ENCODE measurements at regions not wholly inside any gene's neighbourhood (a gene's known extent, or its start where the extent isn't known, plus 50 kb on each side); places are given as distances from the start of the nearest gene placed in this dataset.

DNA sequence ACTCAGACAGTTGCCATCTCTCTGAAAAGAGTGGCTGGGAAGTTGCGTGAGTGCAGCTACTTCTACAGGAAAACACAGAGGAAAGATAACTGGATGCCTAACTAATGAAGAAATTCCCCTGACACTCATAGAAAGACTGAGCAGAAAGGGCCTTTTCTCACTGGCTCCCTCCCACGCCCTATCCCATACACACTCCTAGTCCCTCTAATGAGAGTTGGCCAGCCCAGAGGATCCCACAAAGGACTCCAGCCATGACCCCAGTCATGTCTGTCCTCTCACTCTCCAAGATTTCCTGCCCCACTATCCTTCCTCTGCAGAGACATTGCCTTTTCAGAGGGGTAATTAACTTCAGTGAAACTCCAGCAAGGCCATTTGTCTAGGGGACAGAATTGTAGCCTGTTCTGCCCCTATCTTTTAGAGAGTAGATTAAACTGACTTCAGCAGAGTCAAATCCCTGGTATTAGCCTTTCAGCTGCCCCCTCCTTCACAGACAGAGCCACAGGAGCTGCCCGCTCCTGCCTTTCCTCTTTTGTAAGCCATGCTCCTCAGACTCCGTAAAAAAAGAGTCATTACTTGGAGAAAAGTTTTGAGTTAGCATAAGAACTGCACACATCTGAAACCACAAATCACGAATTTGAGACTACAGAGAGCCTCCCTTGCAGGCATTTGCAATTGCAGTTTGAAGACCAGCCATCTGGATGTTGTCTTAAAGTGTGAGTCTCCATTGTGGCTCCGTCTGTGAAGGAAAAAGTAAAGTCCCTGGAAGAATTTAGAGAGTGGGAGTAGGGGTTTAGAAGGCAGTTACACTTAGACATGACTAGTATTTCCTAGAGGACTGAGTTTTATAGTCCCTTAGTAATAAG lies 129.1 kb upstream of the SEMA6D start:
- DNase-seq (no peak), ATAC-seq (no peak)
- Mint-ChIP-seq H3K9me3 (peaks cover 0 to 3% (median 0%) of the 10 kb centered on the region in 9 donors), H3K4me3 (no peak overlapping the region), H3K36me3 (no peaks in the 10 kb centered on the region), H3K4me1 (no peaks in the 10 kb centered on the region), H3K27ac (no peak overlapping the region), H3K27me3 (peaks cover 0 to 4% (median 0%) of the 10 kb centered on the region in 5 donors)
- POLR2A ChIA-PET, result no interaction called here

- Mint-ChIP-seq H3K9me3 (peaks cover 0 to 4% (median 0%) of the 10 kb centered on the region in 9 donors), H3K36me3 (no peaks in the 10 kb centered on the region), H3K27me3 (peaks cover 0 to 4% (median 0%) of the 10 kb centered on the region in 5 donors), H3K27ac (no peak overlapping the region), H3K4me1 (no peaks in the 10 kb centered on the region), H3K4me3 (no peak overlapping the region)
- POLR2A ChIA-PET, result no interaction called here
- ATAC-seq, result no peak
- DNase-seq, result no peak
Observed at GRCh38 chr15:47588958-47589357, 128.3 kb upstream of the SEMA6D start.

DNA sequence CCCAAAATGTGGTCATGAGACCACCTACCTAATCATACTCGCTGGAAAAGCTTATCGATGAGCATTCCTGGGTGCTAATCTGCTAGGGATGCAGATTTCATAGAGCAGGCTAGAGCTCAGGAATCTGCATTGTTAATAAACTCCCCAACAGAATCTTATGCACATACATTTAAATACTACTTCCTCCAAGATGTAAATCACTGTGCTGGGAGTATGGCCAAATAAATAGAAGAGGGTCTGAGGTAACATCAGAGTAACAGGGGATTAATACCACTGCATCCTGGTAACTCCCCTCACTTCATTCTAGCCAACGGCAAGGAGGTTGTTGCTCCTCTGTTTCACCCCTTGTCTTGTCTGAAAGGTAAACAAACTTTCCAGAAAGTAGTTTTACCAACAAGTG lies 118.3 kb upstream of the SEMA6D start:
- Mint-ChIP-seq H3K9me3 (peaks cover 0 to 17% (median 8%) of the 10 kb centered on the region in 9 donors), H3K27me3 (no peaks in the 10 kb centered on the region), H3K27ac (no peak overlapping the region), H3K4me3 (no peak overlapping the region), H3K4me1 (no peaks in the 10 kb centered on the region), H3K36me3 (no peaks in the 10 kb centered on the region)
- ATAC-seq, result no peak
- POLR2A ChIA-PET, result no interaction called here
- no peak for DNase-seq

DNA sequence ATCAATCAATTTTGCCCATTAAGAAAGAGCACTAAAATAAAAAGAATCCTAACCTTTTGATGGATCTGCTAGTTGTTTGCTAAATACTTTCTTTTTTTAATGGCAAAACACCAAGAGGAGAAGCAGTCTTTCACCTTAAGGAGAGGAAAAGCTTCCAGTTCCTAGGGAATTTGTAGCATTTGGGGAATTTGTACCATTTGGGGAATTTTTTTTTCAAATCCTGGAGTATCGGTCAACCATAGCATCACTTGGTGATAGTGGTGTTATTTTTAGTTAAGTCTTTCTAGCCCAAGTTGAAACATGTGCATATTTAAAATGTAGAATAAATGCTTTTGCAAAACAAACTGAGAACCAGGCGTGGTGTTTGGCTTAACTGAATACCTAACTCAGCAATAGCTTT lies 117.5 kb upstream of the SEMA6D start:
- no peak overlapping the region for H3K27ac Mint-ChIP-seq
- no peaks in the 10 kb centered on the region for H3K36me3 Mint-ChIP-seq
- no peak for DNase-seq
- no peak for ATAC-seq
- H3K4me3 Mint-ChIP-seq, result no peak overlapping the region
- no peaks in the 10 kb centered on the region for H3K27me3 Mint-ChIP-seq
- H3K4me1 Mint-ChIP-seq, result no peaks in the 10 kb centered on the region
- POLR2A ChIA-PET, result no interaction called here
- H3K9me3 Mint-ChIP-seq, result peaks cover 0 to 13% (median 4%) of the 10 kb centered on the region in 9 donors

- DNase-seq (no peak), ATAC-seq (no peak)
- Mint-ChIP-seq H3K27me3 (no peaks in the 10 kb centered on the region), H3K4me1 (no peaks in the 10 kb centered on the region), H3K4me3 (no peak overlapping the region), H3K27ac (no peak overlapping the region), H3K9me3 (peaks cover 0 to 3% (median 0%) of the 10 kb centered on the region in 9 donors), H3K36me3 (no peaks in the 10 kb centered on the region)
- POLR2A ChIA-PET, result no interaction called here
Observed at GRCh38 chr15:47602121-47602520, 115.2 kb upstream of the SEMA6D start.

DNA sequence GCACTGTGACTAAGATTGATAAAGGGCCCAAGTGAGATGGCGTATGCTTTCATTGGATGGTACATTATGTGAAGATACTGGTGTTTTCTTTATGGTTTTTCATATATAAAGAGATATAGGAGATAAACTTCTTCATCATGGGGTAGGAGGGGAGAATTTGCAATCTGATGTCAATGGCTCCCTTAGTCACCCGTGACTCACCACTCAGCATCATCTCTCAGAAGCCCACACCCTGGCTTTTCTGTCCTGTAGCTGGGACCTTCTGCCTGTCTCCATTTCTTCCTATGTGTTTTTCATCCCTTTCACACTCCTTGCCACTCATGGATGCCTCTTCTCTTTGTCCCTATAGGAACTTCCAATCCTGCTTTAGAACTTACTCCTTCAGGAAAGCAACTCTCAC lies 114.3 kb upstream of the SEMA6D start:
- Mint-ChIP-seq H3K4me1 (no peaks in the 10 kb centered on the region), H3K36me3 (no peaks in the 10 kb centered on the region), H3K9me3 (peaks cover 0 to 3% (median 0%) of the 10 kb centered on the region in 9 donors), H3K4me3 (no peak overlapping the region), H3K27ac (no peak overlapping the region), H3K27me3 (no peaks in the 10 kb centered on the region)
- POLR2A ChIA-PET, result no interaction called here
- ATAC-seq (no peak), DNase-seq (no peak)

DNA sequence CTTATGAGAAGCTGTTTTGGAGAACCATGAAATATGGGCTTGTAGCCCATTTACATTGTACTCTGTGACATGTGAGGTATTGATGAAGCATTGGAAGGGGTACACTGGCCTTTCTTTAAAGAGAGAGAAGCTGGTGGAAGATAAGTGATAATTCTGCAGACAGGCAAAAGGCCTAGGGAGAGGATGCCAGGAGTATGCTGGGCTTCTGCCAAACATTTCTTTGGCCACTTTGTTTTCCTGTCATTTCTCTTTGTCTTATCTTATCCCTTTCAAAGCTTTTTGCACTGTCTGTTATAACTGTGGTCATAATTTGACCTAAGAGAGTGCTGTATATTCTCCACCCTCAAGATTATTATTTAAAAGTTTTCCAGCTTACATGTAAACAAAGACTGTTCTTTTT lies 109.6 kb upstream of the SEMA6D start:
- H3K27ac Mint-ChIP-seq, result no peak overlapping the region
- POLR2A ChIA-PET, result no interaction called here
- H3K27me3 Mint-ChIP-seq, result peaks cover 0 to 12% (median 0%) of the 10 kb centered on the region in 5 donors
- no peaks in the 10 kb centered on the region for H3K4me1 Mint-ChIP-seq
- H3K9me3 Mint-ChIP-seq, result peaks cover 0 to 3% (median 0%) of the 10 kb centered on the region in 9 donors
- no peak overlapping the region for H3K4me3 Mint-ChIP-seq
- no peak for DNase-seq
- no peak for ATAC-seq
- H3K36me3 Mint-ChIP-seq, result no peaks in the 10 kb centered on the region

GRCh38 chr15:47609693-47610092 lies 107.6 kb upstream of the SEMA6D start:
- ATAC-seq (no peak), DNase-seq (no peak)
- Mint-ChIP-seq H3K9me3 (peaks cover 0 to 3% (median 0%) of the 10 kb centered on the region in 9 donors), H3K27ac (no peak overlapping the region), H3K4me1 (no peaks in the 10 kb centered on the region), H3K36me3 (no peaks in the 10 kb centered on the region), H3K27me3 (peaks cover 0 to 12% (median 2%) of the 10 kb centered on the region in 5 donors), H3K4me3 (no peak overlapping the region)
- POLR2A ChIA-PET, result no interaction called here

DNA sequence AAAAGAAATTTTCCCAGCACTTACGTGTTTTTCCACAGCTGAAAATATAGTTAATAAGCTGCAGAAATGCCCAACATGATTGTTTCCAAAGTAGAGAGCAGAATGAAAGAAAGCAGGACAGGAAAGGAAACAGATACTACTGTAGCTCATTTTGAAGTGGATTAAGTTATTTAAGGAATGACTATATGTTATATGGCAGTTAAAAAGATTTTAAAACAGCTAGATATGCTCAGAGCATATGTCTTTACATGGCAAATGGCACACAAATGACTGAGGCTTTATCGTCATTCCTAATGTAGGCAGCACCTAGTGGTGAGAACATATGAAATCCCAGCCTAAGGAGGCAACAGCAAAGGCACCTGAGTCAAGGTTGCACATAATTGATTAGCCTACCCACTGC lies 106.6 kb upstream of the SEMA6D start:
- H3K9me3 Mint-ChIP-seq, result peaks cover 0 to 2% (median 0%) of the 10 kb centered on the region in 9 donors
- POLR2A ChIA-PET, result no interaction called here
- DNase-seq (no peak), ATAC-seq (no peak)
- no peak overlapping the region for H3K4me3 Mint-ChIP-seq
- H3K4me1 Mint-ChIP-seq, result no peaks in the 10 kb centered on the region
- H3K27ac Mint-ChIP-seq, result no peak overlapping the region
- peaks cover 0 to 12% (median 2%) of the 10 kb centered on the region in 5 donors for H3K27me3 Mint-ChIP-seq
- no peaks in the 10 kb centered on the region for H3K36me3 Mint-ChIP-seq

DNA sequence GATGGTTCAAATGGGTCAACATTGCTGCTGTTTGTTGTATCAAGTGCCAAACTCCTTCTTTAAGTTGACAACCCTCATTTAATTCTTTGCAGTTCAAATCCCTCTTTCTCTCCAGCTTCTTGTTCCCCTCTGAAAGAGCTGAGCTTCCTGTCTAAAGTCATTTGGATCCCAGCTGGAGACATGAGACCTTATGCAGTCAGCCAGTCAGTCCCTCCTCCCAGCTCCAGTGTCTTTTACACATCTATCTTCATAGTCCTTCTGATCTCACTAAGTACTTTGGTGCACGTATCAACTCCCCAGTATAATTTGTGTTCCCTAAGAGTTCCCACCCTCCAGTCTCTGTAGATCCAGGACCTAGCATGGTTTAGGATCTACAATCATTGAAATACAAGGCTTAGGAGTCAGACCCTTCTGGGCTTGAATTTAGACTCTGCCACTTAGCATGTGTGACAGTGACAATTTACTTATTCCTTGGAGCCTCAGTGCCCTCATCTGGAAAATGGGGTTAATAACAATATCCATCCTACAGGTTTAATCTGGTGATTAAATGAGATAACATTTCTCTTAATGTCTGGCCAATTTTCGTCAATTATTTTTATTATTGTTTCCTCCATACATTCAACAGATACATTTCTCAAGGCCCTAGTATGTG lies 102.8 kb upstream of the SEMA6D start:
- Mint-ChIP-seq H3K9me3 (peaks cover 0 to 2% (median 0%) of the 10 kb centered on the region in 9 donors), H3K27me3 (peaks cover 0 to 18% (median 2%) of the 10 kb centered on the region in 5 donors), H3K27ac (no peak overlapping the region), H3K4me1 (no peaks in the 10 kb centered on the region), H3K4me3 (no peak overlapping the region), H3K36me3 (no peaks in the 10 kb centered on the region)
- DNase-seq (no peak), ATAC-seq (no peak)
- POLR2A ChIA-PET, result no interaction called here

DNA sequence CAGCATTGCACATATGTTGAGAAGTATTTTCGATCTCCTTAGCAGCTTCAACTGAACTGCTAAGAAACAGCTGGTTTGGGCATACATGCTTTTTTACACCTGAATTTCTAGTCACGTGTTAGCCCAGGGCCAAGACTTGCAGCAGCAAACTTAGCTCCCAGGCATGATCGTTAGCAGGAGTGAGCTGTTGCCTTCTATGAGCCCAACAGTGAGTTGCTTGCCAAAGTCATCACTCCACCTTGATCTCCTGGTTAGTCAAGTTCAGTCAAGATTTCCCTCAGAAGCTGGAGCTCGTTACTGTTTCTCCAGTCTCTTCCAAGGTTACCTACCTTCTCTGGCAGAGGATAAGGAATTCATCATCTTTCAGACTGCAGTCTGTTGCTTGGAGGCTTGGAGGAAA lies 100.4 kb upstream of the SEMA6D start:
- H3K9me3 Mint-ChIP-seq, result peaks cover 0 to 2% (median 0%) of the 10 kb centered on the region in 9 donors
- POLR2A ChIA-PET, result no interaction called here
- no peak overlapping the region for H3K27ac Mint-ChIP-seq
- H3K36me3 Mint-ChIP-seq, result no peaks in the 10 kb centered on the region
- no peaks in the 10 kb centered on the region for H3K4me1 Mint-ChIP-seq
- ATAC-seq (no peak), DNase-seq (no peak)
- H3K27me3 Mint-ChIP-seq, result peaks cover 0 to 18% (median 0%) of the 10 kb centered on the region in 5 donors
- H3K4me3 Mint-ChIP-seq, result no peak overlapping the region

- Mint-ChIP-seq H3K4me1 (no peaks in the 10 kb centered on the region), H3K27me3 (peaks cover 0 to 18% (median 0%) of the 10 kb centered on the region in 5 donors), H3K36me3 (no peaks in the 10 kb centered on the region), H3K9me3 (peaks cover 0 to 3% (median 0%) of the 10 kb centered on the region in 9 donors), H3K27ac (no peak overlapping the region), H3K4me3 (no peak overlapping the region)
- POLR2A ChIA-PET, result no interaction called here
- no peak for ATAC-seq
- no peak for DNase-seq
Observed at GRCh38 chr15:47618241-47618640, 99.1 kb upstream of the SEMA6D start.

DNA sequence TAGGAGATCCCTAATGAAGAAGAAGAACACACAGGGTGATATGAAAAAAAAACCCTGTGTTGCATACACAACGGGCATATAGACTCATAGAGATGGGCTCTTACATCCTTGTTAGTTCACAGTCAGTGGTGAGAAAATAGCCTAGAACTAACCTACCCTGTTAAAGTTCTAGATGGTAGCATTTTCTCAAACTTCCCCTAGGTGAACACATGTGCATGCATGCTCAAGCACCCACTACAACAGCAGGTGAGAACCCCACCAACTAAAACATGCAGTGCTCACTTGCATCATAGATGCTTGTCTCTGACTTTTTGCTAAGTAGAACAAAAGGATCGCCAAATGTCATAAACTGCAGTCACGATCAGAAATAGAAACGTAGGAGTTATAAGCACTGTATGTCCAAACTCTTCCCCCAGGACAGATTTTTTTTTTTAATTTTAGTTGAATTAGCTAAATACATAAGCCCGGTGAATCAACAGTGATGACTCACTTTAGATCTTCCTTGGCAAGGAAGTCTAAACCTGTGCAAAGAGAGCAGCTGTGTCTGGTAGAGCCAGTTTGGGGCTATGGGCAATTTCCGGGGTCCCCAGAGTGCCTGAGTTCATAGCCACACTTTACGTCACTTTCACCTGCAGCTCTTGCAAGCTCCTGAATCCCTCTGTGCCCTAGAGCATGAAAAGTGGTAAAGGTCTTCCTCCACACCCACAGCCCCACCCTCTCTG lies 96.2 kb upstream of the SEMA6D start:
- DNase-seq (no peak), ATAC-seq (no peak)
- no peaks in the 10 kb centered on the region for H3K4me1 Mint-ChIP-seq
- peaks cover 0 to 3% (median 0%) of the 10 kb centered on the region in 9 donors for H3K9me3 Mint-ChIP-seq
- no peak overlapping the region for H3K27ac Mint-ChIP-seq
- H3K27me3 Mint-ChIP-seq, result peaks cover 0 to 21% (median 0%) of the 10 kb centered on the region in 5 donors
- POLR2A ChIA-PET, result no interaction called here
- H3K36me3 Mint-ChIP-seq, result no peaks in the 10 kb centered on the region
- no peak overlapping the region for H3K4me3 Mint-ChIP-seq

All from naive thymus-derived CD8-positive, alpha-beta T cell (primary cell).